HCT116 (cell line): ENCODE measurements at regions not wholly inside any gene's neighbourhood (a gene's known extent, or its start where the extent isn't known, plus 50 kb on each side); places are given as distances from the start of the nearest gene placed in this dataset.

Experiments
- ATAC-seq: fragments of 200-7000 bp; cut with Tn5 transposase; 2 replicates; pipeline ENCODE4 v1.9.1; 2020; ENCODE audit warnings: mild to moderate bottlenecking, moderate library complexity
- BruUV-seq: library from RNA; stranded (reverse); fragments of 400-500 nt; replicated peaks from 2 replicates; lab custom pipeline; 2021; lab: Mats Ljungman, UMichigan
- CTCF ChIA-PET: fragments of 300-600 bp; sonication (Branson Sonifier 250); formaldehyde crosslinking; loops from one replicate; lab custom pipeline; 2021; ENCODE audit warnings: antibody characterized with exemption; lab: Charles Lee
- POLR2A ChIA-PET: fragments of 300-600, 350-600 bp; sonication (Branson Sonifier 250); formaldehyde crosslinking; loops from one replicate; lab custom pipeline; 2021; ENCODE audit warnings: antibody characterized with exemption; lab: Charles Lee
- RAD21 ChIA-PET, 2 experiments: fragments of 300-600 bp; sonication (Branson Sonifier 250); formaldehyde crosslinking; loops; one replicate each; lab custom pipeline; 2023; ENCODE audit warnings: low total read pairs in 2 of 2; ENCODE audit not compliant: uncharacterized antibody in 2 of 2, unreplicated experiment in 2 of 2, low non-redundant PET in 1 of 2; lab: Charles Lee
- DNase-seq: peaks from one replicate; pipeline ENCODE4 v3.0.0-alpha.2; 2010; ENCODE audit warnings: low read depth, low spot score
- H2AFZ ChIP-seq: fragments of 200-600 bp; shearing (Covaris generic), sonication (generic); 2 replicates; pipeline ENCODE4 v1.6.1; 2017; ENCODE audit warnings: low read depth, mixed run types, mixed read lengths, antibody characterized with exemption, low read length; ENCODE audit not compliant: poor library complexity, severe bottlenecking
- H3K27ac ChIP-seq: 2 replicates; pipeline ENCODE4 v1.5.1; 2012; ENCODE audit warnings: low read depth, low read length
- H3K27me3 ChIP-seq: fragments of 200-600 bp; sonication (generic); 2 replicates; pipeline ENCODE4 v1.6.1; 2016; ENCODE audit warnings: mixed run types, low read length, mixed read lengths; ENCODE audit not compliant: insufficient read depth
- H3K36me3 ChIP-seq, 2 experiments: fragments of 200-500 bp in 1 of 2; fragments of 200-600 bp in 1 of 2; sonication (Bioruptor generic) in 1 of 2; sonication (generic) in 1 of 2; 2 replicates each; pipeline versions ENCODE4 v1.5.1 to v1.6.1; 2014 to 2016; ENCODE audit warnings: low read length in 2 of 2, inconsistent platforms in 1 of 2, mixed read lengths in 1 of 2, mixed run types in 1 of 2; ENCODE audit not compliant: insufficient read depth in 2 of 2, control insufficient read depth in 1 of 2
- H3K4me1 ChIP-seq, 2 experiments: fragments of 200-600 bp in 1 of 2; sonication (generic) in 1 of 2; 2 replicates each; pipeline versions ENCODE4 v1.5.1 to v1.6.1; 2012 to 2017; ENCODE audit warnings: low read length in 2 of 2, inconsistent platforms in 1 of 2, mild to moderate bottlenecking in 1 of 2, mixed read lengths in 1 of 2, mixed run types in 1 of 2, moderate library complexity in 1 of 2; ENCODE audit not compliant: insufficient read depth in 2 of 2, control insufficient read depth in 1 of 2
- H3K4me2 ChIP-seq: fragments of 200-600 bp; sonication (generic); 2 replicates; pipeline ENCODE4 v1.6.1; 2017; ENCODE audit warnings: mixed run types, low read length, mixed read lengths
- H3K4me3 ChIP-seq, 2 experiments: fragments of 200-600 bp in 1 of 2; sonication (generic) in 1 of 2; replicated peaks in 1 of 2; 2 replicates each; pipeline ENCODE4 v1.5.1; 2011 to 2016; ENCODE audit warnings: low read length in 2 of 2, control low read depth in 1 of 2, low read depth in 1 of 2, mild to moderate bottlenecking in 1 of 2, mixed read lengths in 1 of 2, mixed run types in 1 of 2
- H3K79me2 ChIP-seq: fragments of 200-600 bp; sonication (generic); 2 replicates; pipeline ENCODE4 v1.6.1; 2017; ENCODE audit warnings: mild to moderate bottlenecking, mixed run types, low read length, moderate library complexity, mixed read lengths; ENCODE audit not compliant: insufficient read depth
- H3K9ac ChIP-seq: fragments of 200-600 bp; sonication (generic); 2 replicates; pipeline ENCODE4 v1.6.1; 2016; ENCODE audit warnings: low read length, mixed read lengths
- H3K9me2 ChIP-seq: fragments of 200-600 bp; sonication (generic), shearing (Covaris generic); 2 replicates; pipeline ENCODE4 v1.6.1; 2017; ENCODE audit warnings: mixed run types, mild to moderate bottlenecking, moderate library complexity; ENCODE audit not compliant: insufficient read depth
- H3K9me3 ChIP-seq, 2 experiments: fragments of 200-500 bp in 1 of 2; fragments of 200-600 bp in 1 of 2; sonication (Bioruptor generic) in 1 of 2; sonication (generic) in 1 of 2; 2 replicates each; pipeline ENCODE4 v1.6.1; 2014 to 2017; ENCODE audit warnings: low read length in 2 of 2, mixed read lengths in 2 of 2, inconsistent platforms in 1 of 2, low read depth in 1 of 2, mild to moderate bottlenecking in 1 of 2, mixed run types in 1 of 2, moderate library complexity in 1 of 2; ENCODE audit not compliant: control insufficient read depth in 1 of 2, insufficient read depth in 1 of 2
- H4K20me1 ChIP-seq: fragments of 200-600 bp; sonication (generic), shearing (Covaris generic); 2 replicates; pipeline ENCODE4 v1.6.1; 2017; ENCODE audit warnings: mixed run types, mild to moderate bottlenecking, moderate library complexity; ENCODE audit not compliant: insufficient read depth
- ATF3 ChIP-seq: IDR thresholded peaks from 2 replicates; pipeline ENCODE4 v1.6.1; 2012
- CBX3 ChIP-seq: IDR thresholded peaks from 2 replicates; pipeline ENCODE4 v1.6.1; 2012; ENCODE audit warnings: low read depth
- CTCF ChIP-seq, 3 experiments: fragments of 200-600 bp in 1 of 3; sonication (generic) in 1 of 3; IDR thresholded peaks in 2 of 3; conservative IDR thresholded peaks in 1 of 3; 2 replicates each; pipeline ENCODE4 v1.5.1; 2012 to 2017; ENCODE audit warnings: low read depth in 2 of 3, low read length in 2 of 3, antibody characterized with exemption in 1 of 3, borderline replicate concordance in 1 of 3, control low read depth in 1 of 3, mild to moderate bottlenecking in 1 of 3, mixed read lengths in 1 of 3, mixed run types in 1 of 3, moderate library complexity in 1 of 3; ENCODE audit not compliant: insufficient read depth in 1 of 3
- EZH2 ChIP-seq: fragments of 200-600 bp; sonication (generic); IDR thresholded peaks from 2 replicates; pipeline ENCODE4 v1.6.1; 2017; ENCODE audit warnings: antibody characterized with exemption, mixed run types
- POLR2A ChIP-seq: IDR thresholded peaks from 2 replicates; pipeline ENCODE4 v1.7.0; 2011; ENCODE audit warnings: borderline replicate concordance; ENCODE audit not compliant: insufficient read depth, insufficient read length; ENCODE audit errors: extremely low read depth
- POLR2AphosphoS5 ChIP-seq: IDR thresholded peaks from 2 replicates; pipeline ENCODE4 v1.6.1; 2011; ENCODE audit warnings: mild to moderate bottlenecking, low read depth, low read length, moderate library complexity
- RAD21 ChIP-seq: IDR thresholded peaks from 2 replicates; pipeline ENCODE4 v1.6.1; 2012; ENCODE audit warnings: low read depth, mild to moderate bottlenecking
- SIN3A ChIP-seq: IDR thresholded peaks from 2 replicates; pipeline ENCODE4 v1.6.1; 2012; ENCODE audit warnings: low read depth
- YY1 ChIP-seq: IDR thresholded peaks from 2 replicates; pipeline ENCODE4 v1.6.1; 2011; ENCODE audit warnings: low read length, low read depth, moderate library complexity, mild to moderate bottlenecking; ENCODE audit not compliant: insufficient replicate concordance; ENCODE audit errors: extremely low read depth
- intact Hi-C: fragments of 100-400 bp; cut with micrococcal nuclease; formaldehyde crosslinking; loops from 2 replicates; pipeline ENCODE4 v1.10.0; 2022
- TF ChIP-seq, protein P1 (sequence below): IDR thresholded peaks from 2 replicates; pipeline ENCODE4 v1.6.1; 2012

- Histone ChIP-seq H3K9me2 (no peaks in the 10 kb centered on the region), H3K4me3 (no peak overlapping the region), H3K27me3 (no peaks in the 10 kb centered on the region), H4K20me1 (no peaks in the 10 kb centered on the region), H3K9ac (no peak overlapping the region), H3K4me2 (no peak overlapping the region), H3K4me1 (no peaks in the 10 kb centered on the region), H3K79me2 (no peaks in the 10 kb centered on the region), H3K9me3 (peaks cover 10 to 12% of the 10 kb centered on the region in 2 experiments), H3K36me3 (no peaks in the 10 kb centered on the region), H3K27ac (no peak overlapping the region), H2AFZ (no peak overlapping the region)
- BruUV-seq = no TSS peak
- DNase-seq (no peak), ATAC-seq (no peak)
- intact Hi-C loops = no loop called here
- TF ChIP-seq CBX3 (no peak), CTCF (IDR thresholded peaks at IDR 0.05 in 2 of 3, conservative IDR thresholded peaks at IDR 0.05 in 1 of 3; ENCODE audit: borderline replicate concordance in 1 of 3, insufficient read depth in 1 of 3, low read depth in 2 of 3, low read length in 2 of 3) (no peak), POLR2A (no peak), EZH2 (no peak), POLR2AphosphoS5 (no peak), ATF3 (no peak), SIN3A (no peak), YY1 (no peak), RAD21 (no peak)
- TF ChIP-seq, protein P1, sequence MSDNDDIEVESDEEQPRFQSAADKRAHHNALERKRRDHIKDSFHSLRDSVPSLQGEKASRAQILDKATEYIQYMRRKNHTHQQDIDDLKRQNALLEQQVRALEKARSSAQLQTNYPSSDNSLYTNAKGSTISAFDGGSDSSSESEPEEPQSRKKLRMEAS = no peak
- ChIA-PET RAD21 (no interaction called here), CTCF (no interaction called here), POLR2A (no interaction called here)
Measured at GRCh38 chr14:86505808-86506207, 975.9 kb downstream of the FLRT2 start.
